ENCODE measurements at regions not wholly inside any gene's neighbourhood (a gene's known extent, or its start where the extent isn't known, plus 50 kb on each side); places are given as distances from the start of the nearest gene placed in this dataset.

DNA sequence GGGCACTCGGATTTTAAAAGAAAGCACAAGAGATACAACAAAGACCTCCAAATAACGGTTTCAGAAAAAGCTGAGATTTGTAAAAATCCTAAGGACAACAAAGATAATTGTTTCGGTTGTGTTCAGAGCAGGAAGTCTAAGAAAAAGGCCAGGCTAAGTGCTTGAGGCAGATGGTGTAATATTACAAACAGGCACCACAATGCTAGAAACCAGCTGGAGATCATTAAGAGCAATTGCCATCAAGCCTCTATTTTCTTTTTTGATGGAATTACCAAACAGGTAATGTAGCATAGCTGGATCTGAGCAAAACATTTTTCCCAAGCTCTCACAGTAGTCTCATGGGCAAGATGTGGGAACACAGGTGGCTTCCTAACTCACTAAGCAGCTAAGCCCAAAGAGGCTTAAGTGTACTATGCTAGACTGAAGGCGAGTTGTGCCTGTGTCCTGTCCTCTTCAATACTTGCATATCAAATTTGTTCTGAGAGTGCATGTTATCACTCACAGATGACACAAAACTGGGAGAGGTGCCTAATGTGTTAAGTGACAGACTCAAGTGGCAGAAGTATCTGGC, 161.6 kb downstream of the GLUL start:
- TF ChIP-seq, protein P1, sequence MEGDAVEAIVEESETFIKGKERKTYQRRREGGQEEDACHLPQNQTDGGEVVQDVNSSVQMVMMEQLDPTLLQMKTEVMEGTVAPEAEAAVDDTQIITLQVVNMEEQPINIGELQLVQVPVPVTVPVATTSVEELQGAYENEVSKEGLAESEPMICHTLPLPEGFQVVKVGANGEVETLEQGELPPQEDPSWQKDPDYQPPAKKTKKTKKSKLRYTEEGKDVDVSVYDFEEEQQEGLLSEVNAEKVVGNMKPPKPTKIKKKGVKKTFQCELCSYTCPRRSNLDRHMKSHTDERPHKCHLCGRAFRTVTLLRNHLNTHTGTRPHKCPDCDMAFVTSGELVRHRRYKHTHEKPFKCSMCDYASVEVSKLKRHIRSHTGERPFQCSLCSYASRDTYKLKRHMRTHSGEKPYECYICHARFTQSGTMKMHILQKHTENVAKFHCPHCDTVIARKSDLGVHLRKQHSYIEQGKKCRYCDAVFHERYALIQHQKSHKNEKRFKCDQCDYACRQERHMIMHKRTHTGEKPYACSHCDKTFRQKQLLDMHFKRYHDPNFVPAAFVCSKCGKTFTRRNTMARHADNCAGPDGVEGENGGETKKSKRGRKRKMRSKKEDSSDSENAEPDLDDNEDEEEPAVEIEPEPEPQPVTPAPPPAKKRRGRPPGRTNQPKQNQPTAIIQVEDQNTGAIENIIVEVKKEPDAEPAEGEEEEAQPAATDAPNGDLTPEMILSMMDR (conservative IDR thresholded peaks at IDR 0.05): no peak
- TF ChIP-seq ZFX (IDR thresholded peaks at IDR 0.05): no peak
